ENCODE measurements at regions not wholly inside any gene's neighbourhood (a gene's known extent, or its start where the extent isn't known, plus 50 kb on each side); places are given as distances from the start of the nearest gene placed in this dataset.

DNA sequence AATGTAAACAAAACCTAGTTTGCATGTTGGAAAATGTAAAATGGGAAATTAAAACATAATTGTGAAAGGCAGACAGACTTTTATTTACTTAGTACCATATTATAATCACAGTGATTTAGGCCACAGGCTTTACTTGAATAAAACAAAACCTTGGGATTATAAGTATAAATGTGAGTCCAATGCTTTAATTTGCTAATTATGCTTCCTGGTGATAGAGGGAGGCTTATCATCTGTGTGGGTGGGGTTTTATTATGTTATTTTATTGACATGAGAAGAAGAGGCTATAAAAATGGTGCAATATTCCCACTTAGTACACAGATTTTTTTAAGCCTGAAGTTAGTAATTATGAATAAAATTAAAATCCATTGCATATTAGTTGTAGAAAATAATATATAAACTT lies 248.3 kb upstream of the TBL1XR1 start:
- TF ChIP-seq CTCF (IDR thresholded peaks at IDR 0.05) = no peak
- Histone ChIP-seq H3K27me3 (no peaks in the 10 kb centered on the region), H3K4me1 (peaks cover 0 to 53% of the 10 kb centered on the region in 2 donors), H3K36me3 (no peaks in the 10 kb centered on the region), H3K4me3 (no peak overlapping the region), H3K9me3 (no peaks in the 10 kb centered on the region), H3K27ac (no peak overlapping the region)
- no peak for ATAC-seq
- DNase-seq = no peak
- intact Hi-C loops (cut with DNase I) = no loop called here

- no peaks in the 10 kb centered on the region for H3K27me3 ChIP-seq
- no peak for TF ChIP-seq CTCF (IDR thresholded peaks at IDR 0.05)
- H3K4me1 ChIP-seq = peaks cover 0 to 60% of the 10 kb centered on the region in 2 donors
- no peak for ATAC-seq
- H3K36me3 ChIP-seq = no peaks in the 10 kb centered on the region
- intact Hi-C loops (cut with DNase I) = no loop called here
- peak overlapping the region; percentile 2 to 10 for H3K27ac ChIP-seq
- H3K4me3 ChIP-seq = no peak overlapping the region
- H3K9me3 ChIP-seq = no peaks in the 10 kb centered on the region
- peak in 2 of 4 donors; percentile 81 for DNase-seq
Observed at GRCh38 chr3:177446165-177446601, 248.9 kb upstream of the TBL1XR1 start.

DNA sequence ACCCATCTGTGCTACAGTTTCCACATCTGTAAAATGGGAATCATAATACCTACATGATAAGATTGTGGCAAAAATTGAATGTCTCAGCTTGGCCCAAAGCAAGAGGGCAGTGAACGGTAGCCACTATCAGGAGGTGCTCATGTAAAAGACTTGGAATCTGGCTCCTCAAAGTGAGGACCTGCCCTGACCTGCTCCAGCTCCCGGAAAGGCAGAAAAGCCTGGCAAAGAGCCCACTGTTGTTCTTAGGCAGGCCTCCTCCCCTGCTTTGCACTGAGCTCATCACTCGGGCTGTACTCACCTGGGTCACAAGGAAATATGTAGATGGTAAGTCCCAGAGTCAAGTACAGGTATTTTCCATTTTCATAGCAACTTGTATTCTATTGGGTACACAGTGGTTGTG lies 250.7 kb upstream of the TBL1XR1 start:
- no peaks in the 10 kb centered on the region for H3K27me3 ChIP-seq
- peak overlapping the region; percentile 20 to 81 for H3K27ac ChIP-seq
- ATAC-seq (peak; percentile 74), DNase-seq (peak in 1 of 4 donors; percentile 84)
- H3K4me3 ChIP-seq = no peak overlapping the region
- peaks cover 6 to 66% of the 10 kb centered on the region in 2 donors for H3K4me1 ChIP-seq
- TF ChIP-seq CTCF (IDR thresholded peaks at IDR 0.05) = no peak
- no peaks in the 10 kb centered on the region for H3K9me3 ChIP-seq
- intact Hi-C loops (cut with DNase I) = no loop called here
- no peaks in the 10 kb centered on the region for H3K36me3 ChIP-seq

GRCh38 chr3:177448987-177449359 lies 251.7 kb upstream of the TBL1XR1 start:
- no peak for DNase-seq
- Histone ChIP-seq H3K27ac (peak overlapping the region; percentile 46 to 81), H3K9me3 (no peaks in the 10 kb centered on the region), H3K4me3 (no peak overlapping the region), H3K4me1 (peaks cover 6 to 62% of the 10 kb centered on the region in 2 donors), H3K27me3 (no peaks in the 10 kb centered on the region), H3K36me3 (no peaks in the 10 kb centered on the region)
- ATAC-seq = no peak
- intact Hi-C loops (cut with DNase I) = no loop called here
- TF ChIP-seq CTCF (IDR thresholded peaks at IDR 0.05) = no peak

- peak in 2 of 4 donors; percentile 64 to 76 for DNase-seq
- H3K27ac ChIP-seq = peak overlapping the region; percentile 46 to 81
Observed at GRCh38 chr3:177449360-177450006, 252.2 kb upstream of the TBL1XR1 start.

More at GRCh38 chr3:177449360-177450006, 252.2 kb upstream of the TBL1XR1 start:
- peak; percentile 79 for ATAC-seq
- Histone ChIP-seq H3K4me3 (no peak overlapping the region), H3K27me3 (no peaks in the 10 kb centered on the region), H3K9me3 (no peaks in the 10 kb centered on the region), H3K4me1 (peaks cover 6 to 62% of the 10 kb centered on the region in 2 donors), H3K36me3 (no peaks in the 10 kb centered on the region)
- TF ChIP-seq CTCF (IDR thresholded peaks at IDR 0.05) = no peak
- intact Hi-C loops (cut with DNase I) = no loop called here
